ENCODE measurements at regions not wholly inside any gene's neighbourhood (a gene's known extent, or its start where the extent isn't known, plus 50 kb on each side); places are given as distances from the start of the nearest gene placed in this dataset.

DNA sequence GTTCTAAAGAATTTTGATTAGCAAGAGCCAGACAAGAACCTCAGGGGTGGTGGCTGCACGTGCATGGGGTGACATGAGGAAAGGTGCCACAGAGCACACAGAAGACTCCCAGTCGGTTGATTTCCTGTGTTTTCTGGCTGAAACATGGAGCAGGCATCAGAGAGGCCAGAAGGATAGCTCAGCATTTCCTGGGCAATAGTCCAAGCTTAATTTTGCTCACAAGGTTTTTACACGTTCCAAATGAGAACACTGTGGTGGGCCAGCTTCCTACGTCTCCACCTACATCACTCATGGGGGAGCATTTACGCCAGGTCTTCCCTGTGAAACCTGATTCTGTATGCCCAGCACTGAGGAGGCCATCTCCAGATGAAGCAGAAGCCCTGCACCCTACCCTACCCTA, 212.5 kb upstream of the CLNK start:
- CTCF ChIA-PET, result no interaction called here

More for the DNA sequence above, 212.5 kb upstream of the CLNK start:
- Histone ChIP-seq H3K36me3 (ENCODE audit: control insufficient read depth in 1 of 2, insufficient read depth in 2 of 2, low read length in 2 of 2) (no peaks in the 10 kb centered on the region), H3K4me3 (replicated peaks in 1 of 2; ENCODE audit: low read depth in 1 of 2, low read length in 2 of 2) (no peak overlapping the region), H4K20me1 (ENCODE audit: insufficient read depth) (no peaks in the 10 kb centered on the region), H3K9me2 (ENCODE audit: insufficient read depth) (no peaks in the 10 kb centered on the region), H3K4me1 (ENCODE audit: control insufficient read depth in 1 of 2, insufficient read depth in 2 of 2, low read length in 2 of 2) (no peaks in the 10 kb centered on the region), H3K9me3 (ENCODE audit: control insufficient read depth in 1 of 2, insufficient read depth in 1 of 2, low read depth in 1 of 2, low read length in 2 of 2) (no peaks in the 10 kb centered on the region), H3K27ac (ENCODE audit: low read depth, low read length) (no peak overlapping the region), H2AFZ (ENCODE audit: low read depth, low read length, poor library complexity, severe bottlenecking) (no peak overlapping the region), H3K27me3 (ENCODE audit: insufficient read depth, low read length) (no peaks in the 10 kb centered on the region), H3K9ac (ENCODE audit: low read length) (no peak overlapping the region), H3K4me2 (ENCODE audit: low read length) (no peak overlapping the region), H3K79me2 (ENCODE audit: insufficient read depth, low read length) (no peaks in the 10 kb centered on the region)
- RAD21 ChIA-PET (ENCODE audit: low non-redundant PET in 1 of 2, low total read pairs in 2 of 2, uncharacterized antibody in 2 of 2, unreplicated experiment in 2 of 2), result no interaction called here
- no TSS peak for BruUV-seq (replicated peaks)
- POLR2A ChIA-PET, result no interaction called here
- TF ChIP-seq ZNF274 (IDR thresholded peaks at IDR 0.05; ENCODE audit: low read depth, low read length) (no peak), POLR2A (IDR thresholded peaks at IDR 0.05; ENCODE audit: borderline replicate concordance, extremely low read depth, insufficient read depth, insufficient read length) (no peak), SP1 (IDR thresholded peaks at IDR 0.05; ENCODE audit: low read depth) (no peak), ELF1 (IDR thresholded peaks at IDR 0.05; ENCODE audit: borderline replicate concordance, low read depth) (no peak), YY1 (IDR thresholded peaks at IDR 0.05; ENCODE audit: extremely low read depth, insufficient replicate concordance, low read depth, low read length) (no peak), RAD21 (IDR thresholded peaks at IDR 0.05; ENCODE audit: low read depth) (no peak), EZH2phosphoT487 (IDR thresholded peaks at IDR 0.05; ENCODE audit: borderline replicate concordance) (no peak), CBX3 (IDR thresholded peaks at IDR 0.05; ENCODE audit: low read depth) (no peak), CEBPB (IDR thresholded peaks at IDR 0.05; ENCODE audit: low read depth) (no peak), FOSL1 (IDR thresholded peaks at IDR 0.05; ENCODE audit: low read depth) (no peak), JUND (IDR thresholded peaks at IDR 0.05) (no peak), SIN3A (IDR thresholded peaks at IDR 0.05; ENCODE audit: low read depth) (no peak), POLR2AphosphoS5 (IDR thresholded peaks at IDR 0.05; ENCODE audit: low read depth, low read length) (no peak), TCF7L2 (IDR thresholded peaks at IDR 0.05; ENCODE audit: borderline replicate concordance, extremely low read depth, insufficient read depth, insufficient read length) (no peak)
- TF ChIP-seq, protein P1, sequence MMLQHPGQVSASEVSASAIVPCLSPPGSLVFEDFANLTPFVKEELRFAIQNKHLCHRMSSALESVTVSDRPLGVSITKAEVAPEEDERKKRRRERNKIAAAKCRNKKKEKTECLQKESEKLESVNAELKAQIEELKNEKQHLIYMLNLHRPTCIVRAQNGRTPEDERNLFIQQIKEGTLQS (IDR thresholded peaks at IDR 0.05), result no peak
- TF ChIP-seq, protein P2, sequence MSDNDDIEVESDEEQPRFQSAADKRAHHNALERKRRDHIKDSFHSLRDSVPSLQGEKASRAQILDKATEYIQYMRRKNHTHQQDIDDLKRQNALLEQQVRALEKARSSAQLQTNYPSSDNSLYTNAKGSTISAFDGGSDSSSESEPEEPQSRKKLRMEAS (IDR thresholded peaks at IDR 0.05), result no peak
- TF ChIP-seq, protein P3, sequence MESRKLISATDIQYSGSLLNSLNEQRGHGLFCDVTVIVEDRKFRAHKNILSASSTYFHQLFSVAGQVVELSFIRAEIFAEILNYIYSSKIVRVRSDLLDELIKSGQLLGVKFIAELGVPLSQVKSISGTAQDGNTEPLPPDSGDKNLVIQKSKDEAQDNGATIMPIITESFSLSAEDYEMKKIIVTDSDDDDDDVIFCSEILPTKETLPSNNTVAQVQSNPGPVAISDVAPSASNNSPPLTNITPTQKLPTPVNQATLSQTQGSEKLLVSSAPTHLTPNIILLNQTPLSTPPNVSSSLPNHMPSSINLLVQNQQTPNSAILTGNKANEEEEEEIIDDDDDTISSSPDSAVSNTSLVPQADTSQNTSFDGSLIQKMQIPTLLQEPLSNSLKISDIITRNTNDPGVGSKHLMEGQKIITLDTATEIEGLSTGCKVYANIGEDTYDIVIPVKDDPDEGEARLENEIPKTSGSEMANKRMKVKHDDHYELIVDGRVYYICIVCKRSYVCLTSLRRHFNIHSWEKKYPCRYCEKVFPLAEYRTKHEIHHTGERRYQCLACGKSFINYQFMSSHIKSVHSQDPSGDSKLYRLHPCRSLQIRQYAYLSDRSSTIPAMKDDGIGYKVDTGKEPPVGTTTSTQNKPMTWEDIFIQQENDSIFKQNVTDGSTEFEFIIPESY (IDR thresholded peaks at IDR 0.05; ENCODE audit: extremely low read depth, insufficient replicate concordance, low read length), result no peak
- no peak for ATAC-seq
- intact Hi-C loops (cut with micrococcal nuclease), result loop anchor here (10.0 kb wide), 2 partner anchors 302 to 508 kb away; no protein-coding TSS in a partner anchor
- DNase-seq (ENCODE audit: low read depth, low spot score), result no peak
